GM21515 (cell line): ENCODE measurements at regions not wholly inside any gene's neighbourhood (a gene's known extent, or its start where the extent isn't known, plus 50 kb on each side); places are given as distances from the start of the nearest gene placed in this dataset.

Experiments used
- ATAC-seq: cut with Tn5 transposase; IDR thresholded peaks from one replicate; pipeline ENCODE4 v1.9.1; 2021; ENCODE audit not compliant: unreplicated experiment

DNA sequence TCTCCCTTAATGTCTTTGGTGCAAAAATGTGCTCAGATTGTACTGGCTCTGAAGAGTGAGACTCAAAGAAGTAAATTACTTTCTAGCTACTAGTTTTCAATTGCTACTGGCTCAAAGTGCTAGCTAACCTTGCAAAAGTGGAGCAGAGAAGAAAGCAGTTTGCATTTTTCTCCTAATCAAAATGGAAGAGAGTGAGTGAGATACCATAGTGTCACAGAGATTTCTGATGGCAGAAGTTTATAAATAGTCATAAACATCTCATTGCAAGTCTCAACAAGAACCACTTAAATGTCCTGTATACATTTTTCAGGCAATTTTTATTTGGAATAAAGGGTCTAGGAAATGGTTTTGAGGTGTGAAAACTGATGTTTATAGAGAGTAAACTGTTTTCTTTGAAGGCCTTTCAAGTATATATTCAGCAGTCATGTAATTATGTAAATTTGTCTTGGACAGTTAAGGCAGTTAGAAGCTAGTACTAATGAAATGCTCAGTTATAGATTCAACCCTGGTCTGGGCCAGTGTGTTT, 237.7 kb upstream of the GOLIM4 start:
- ATAC-seq, result no peak

DNA sequence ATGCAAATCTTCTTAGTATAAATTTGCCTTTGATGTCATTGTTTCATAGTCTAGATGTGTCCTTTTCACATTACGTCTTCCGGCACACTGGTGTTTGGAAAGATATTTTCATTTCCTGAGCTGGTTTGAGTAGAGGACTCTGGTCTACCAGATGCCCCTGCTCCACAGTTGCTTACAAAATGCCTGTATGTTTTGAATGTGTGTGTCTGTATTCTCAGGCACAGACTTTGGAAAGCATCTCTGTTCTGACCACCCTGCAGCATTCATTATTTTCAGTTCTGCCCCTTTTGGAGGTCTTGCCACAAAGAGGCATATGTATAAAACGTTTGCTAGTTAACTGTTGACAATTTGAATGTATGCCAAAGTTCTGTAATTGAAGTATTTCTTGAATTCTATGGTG, 236.0 kb upstream of the GOLIM4 start:
- ATAC-seq, result no peak

DNA sequence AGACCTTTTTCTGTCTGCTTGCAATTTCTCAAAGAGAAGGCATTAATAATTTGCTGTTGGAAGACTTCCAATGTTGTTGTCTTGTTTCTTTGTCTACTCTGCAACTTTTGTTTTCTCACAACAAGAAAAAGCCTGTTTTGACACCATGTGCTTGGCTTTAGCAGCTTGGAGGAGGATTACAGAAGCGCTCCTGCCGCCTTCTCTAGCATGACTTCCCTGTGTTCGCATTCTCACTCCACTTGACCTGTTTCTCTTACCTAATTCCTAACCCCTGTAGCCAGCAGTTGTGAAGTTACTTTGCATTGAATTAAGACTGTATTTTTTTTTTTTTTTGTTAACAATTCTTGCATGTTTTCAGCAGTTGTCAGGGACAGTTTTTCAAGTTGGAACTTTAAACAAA, 235.3 kb upstream of the GOLIM4 start:
- ATAC-seq, result no peak

GRCh38 chr3:168327856-168328255, 232.1 kb upstream of the GOLIM4 start:
- ATAC-seq, result no peak

- ATAC-seq, result no peak
Observed at GRCh38 chr3:168325684-168326083, 230.0 kb upstream of the GOLIM4 start.

- no peak for ATAC-seq
Observed at GRCh38 chr3:168322941-168323340, 227.2 kb upstream of the GOLIM4 start.

GRCh38 chr3:168314166-168314565, 218.4 kb upstream of the GOLIM4 start:
- ATAC-seq, result no peak

DNA sequence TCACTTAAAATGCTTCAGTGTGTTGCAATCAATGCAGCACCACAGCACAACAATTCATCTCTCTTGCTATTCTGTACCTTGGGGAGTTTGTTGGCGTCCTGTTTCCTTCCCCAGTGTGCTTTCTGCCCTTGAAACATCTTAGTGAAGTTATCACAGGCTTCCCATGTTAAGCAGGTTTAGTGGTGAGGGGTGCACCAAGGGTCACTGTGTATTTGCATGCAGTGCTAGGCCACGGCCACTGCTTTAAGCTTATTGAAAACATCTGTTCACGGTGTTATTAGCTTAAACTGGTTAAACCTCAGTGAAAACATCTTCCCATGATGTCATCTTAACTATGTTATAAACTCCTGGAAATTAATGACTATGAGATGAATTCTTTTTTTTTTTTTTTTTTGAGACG, 217.3 kb upstream of the GOLIM4 start:
- no peak for ATAC-seq

GRCh38 chr3:168307893-168308292, 212.2 kb upstream of the GOLIM4 start:
- no peak for ATAC-seq

DNA sequence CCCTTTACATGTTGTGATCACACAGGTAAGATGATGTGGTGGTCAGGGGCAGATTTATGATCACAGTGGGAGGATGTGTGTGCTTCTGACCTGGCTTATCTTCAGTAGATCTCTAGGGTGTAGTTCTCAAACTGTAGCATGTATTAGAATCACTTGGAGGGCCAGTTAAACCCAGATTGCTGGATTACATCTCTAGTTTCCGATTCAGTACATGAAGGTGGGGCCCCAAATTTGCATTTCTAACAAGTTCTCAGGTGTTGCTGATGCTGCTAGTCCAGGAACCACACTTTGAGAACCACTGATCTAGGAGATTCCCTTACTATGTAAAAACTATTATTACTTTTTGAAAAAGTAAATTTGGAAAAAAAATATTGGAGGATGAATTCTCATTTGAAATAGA, 199.3 kb upstream of the GOLIM4 start:
- ATAC-seq, result no peak

DNA sequence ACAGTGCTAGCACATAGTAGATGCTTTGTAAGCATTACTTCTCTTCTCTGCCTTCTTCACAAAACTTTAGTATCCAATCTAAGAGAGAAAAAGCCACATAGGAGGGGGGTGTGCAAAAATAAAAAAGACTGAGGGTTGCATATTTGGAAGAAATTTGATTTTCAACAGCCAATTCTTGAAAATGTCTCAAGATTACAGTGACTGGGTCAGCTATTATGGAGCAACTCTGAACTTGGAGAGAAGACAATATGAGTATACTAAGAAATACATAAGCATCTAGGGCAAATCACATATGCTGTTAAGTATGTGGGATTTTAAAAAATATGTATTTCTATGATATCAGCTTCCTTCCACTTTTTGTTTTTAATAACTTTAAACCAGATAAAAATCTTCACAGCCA, 196.6 kb upstream of the GOLIM4 start:
- ATAC-seq, result no peak

DNA sequence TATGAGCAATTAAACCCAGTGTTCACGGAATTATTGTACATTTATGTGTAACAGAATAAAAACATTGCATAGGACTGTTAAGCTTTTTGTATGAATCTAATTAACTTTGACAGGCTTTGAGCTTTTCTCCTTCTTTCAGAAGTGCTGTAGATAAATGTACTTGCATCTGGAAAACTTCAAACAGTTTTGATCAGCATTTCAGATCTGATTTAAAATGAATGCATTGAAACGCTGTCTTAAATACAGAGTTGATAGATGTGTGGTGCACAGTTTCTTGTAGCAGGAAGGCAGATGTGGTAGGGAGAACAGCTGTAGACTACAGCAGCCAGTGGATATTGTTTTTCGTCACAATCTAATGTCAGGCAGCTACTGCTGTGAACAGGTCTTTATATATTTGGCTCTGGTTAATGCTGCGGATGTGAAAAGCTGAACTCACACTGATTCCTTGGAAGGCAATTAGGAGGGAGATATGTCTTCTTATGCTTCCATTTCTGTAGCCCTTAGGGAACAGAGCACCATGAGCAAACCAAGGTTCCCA, 193.8 kb upstream of the GOLIM4 start:
- ATAC-seq, result no peak

GRCh38 chr3:168288511-168289401, 193.0 kb upstream of the GOLIM4 start:
- no peak for ATAC-seq

- no peak for ATAC-seq
Observed at GRCh38 chr3:168285506-168285905, 189.8 kb upstream of the GOLIM4 start.

DNA sequence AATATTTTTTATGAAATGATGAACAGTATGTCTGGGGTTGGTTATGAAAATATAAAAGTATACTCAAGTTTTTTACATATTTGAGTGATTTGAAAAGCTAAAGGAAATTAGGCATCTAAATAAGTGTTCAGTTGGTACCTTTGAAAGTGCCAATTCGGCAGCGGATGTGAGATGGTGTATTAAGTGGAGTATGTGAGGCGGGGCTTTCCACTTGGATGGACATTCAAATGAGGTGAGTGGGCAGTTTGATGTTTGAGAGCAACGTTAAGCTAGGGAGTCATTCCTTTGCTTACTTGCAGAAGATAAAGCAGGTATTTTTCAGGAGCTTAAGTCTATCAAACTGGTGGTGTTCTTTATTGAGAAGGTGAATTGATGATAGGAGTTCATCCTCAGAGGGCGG, 189.0 kb upstream of the GOLIM4 start:
- no peak for ATAC-seq

DNA sequence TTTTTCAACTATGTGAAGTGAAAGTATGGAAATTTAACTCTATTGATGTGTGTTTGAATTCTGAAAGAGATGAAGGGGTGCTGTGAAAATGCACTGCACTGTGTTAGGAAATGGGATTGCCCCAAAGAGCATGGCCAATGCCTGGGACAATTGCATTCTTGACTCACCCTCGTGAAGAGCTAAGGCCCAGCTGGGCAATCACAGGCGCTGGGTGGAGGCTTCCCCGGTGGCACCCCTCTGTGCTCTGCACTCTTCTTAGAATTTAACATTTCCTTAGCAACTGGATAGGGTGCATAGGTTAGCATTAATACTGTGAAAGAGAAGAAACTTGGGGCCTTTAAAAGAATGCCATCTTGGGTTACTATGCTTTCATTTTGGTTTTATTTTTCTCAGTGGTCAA, 179.9 kb upstream of the GOLIM4 start:
- ATAC-seq, result no peak

DNA sequence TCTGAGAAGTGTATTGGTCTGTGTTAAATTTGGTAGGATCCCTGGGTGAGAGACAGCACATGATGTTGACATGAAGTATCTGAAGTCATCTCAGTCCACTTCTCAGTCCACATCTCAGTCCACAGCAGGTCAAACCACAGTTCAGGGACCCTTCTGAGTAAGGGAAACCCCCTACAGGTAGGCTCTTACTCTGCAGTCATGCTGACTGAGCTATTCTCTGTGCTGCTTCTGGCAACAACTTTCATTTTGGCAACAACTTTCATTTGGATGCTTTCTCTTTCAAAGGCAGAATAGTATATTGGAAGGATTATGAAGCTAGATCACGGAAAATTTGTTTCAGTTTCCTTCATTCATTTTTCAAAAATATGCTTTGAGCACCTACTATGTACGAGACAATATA, 178.2 kb upstream of the GOLIM4 start:
- ATAC-seq, result peak; percentile 87

DNA sequence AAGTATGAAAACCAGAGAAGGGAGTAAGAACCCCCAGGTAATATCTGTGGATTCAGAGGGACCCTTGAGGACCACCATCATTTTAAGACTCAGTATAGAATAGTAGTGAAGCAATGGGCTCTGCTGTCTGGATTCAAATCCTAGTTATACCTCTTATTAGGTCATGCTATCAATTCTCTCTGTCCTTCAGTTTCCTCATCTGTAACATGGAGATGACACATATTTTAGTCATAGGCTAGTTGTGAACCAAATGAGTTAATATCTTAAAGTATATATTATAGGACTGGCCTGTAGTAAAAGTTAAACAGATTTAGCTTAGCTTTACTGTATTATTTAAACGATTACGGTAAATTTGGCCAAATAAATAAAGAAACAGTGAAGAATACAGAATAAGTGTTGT, 177.3 kb upstream of the GOLIM4 start:
- ATAC-seq, result no peak

- no peak for ATAC-seq
Observed at GRCh38 chr3:168272343-168272985, 176.7 kb upstream of the GOLIM4 start.

DNA sequence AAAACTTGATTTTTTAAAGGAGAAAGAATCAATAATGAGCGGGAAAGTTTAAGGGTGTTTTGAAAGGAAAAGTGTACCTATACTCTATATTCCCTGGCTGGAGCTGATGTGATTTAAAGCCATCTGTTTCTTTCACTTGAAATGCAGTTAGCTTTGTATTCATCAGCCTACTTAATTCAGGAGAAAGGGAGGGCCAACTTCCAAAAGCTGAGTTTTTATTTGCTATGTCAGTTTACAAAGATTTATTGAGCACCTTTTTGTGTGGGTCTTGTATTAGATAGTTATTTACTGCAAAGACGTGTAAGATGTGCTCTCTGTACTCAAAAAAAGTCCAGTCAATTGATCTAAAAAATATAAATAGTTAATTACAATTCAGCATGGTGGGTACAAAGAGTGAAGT, 176.2 kb upstream of the GOLIM4 start:
- ATAC-seq, result no peak

DNA sequence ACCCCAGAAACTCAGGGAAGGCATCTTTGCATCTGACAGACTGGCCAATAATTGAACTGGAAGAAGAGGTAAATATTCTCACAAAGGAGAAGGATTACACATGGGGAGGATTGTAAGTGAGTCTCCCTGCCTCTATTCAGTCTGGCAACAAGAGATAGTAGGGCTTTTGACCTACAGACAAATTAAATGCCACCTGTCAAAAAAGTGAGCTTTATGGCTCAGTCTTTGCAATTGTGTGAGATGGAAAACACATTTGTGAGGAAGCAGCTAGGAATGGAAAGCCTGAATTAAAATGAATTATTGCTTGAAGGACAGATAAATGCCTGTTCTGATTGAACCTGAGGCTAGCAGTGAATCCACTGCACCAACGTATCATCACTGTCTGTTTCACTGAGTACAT, 173.3 kb upstream of the GOLIM4 start:
- no peak for ATAC-seq

GRCh38 chr3:168267179-168267578, 171.5 kb upstream of the GOLIM4 start:
- ATAC-seq, result no peak
